BLaER1 treated with 17β-estradiol and CSF1 and Interleukin-3, amounts not matched to agents 10 nM and 100 nM (cell line): ENCODE measurements at regions not wholly inside any gene's neighbourhood (a gene's known extent, or its start where the extent isn't known, plus 50 kb on each side); places are given as distances from the start of the nearest gene placed in this dataset.

Experiments used
- H3K27ac ChIP-seq, 11 experiments: shearing (Covaris generic); formaldehyde crosslinking; 2 replicates each; pipeline ENCODE4 v1.8.1; 2022
- H3K27me3 ChIP-seq, 11 experiments: shearing (Covaris generic); formaldehyde crosslinking; 2 replicates each; pipeline ENCODE4 v1.8.1; 2022
- H3K36me3 ChIP-seq, 11 experiments: shearing (Covaris generic); formaldehyde crosslinking; 2 replicates each; pipeline ENCODE4 v1.8.1; 2022
- H3K4me1 ChIP-seq, 10 experiments: shearing (Covaris generic); formaldehyde crosslinking; 2 replicates each; pipeline ENCODE4 v1.8.1; 2022
- H3K4me2 ChIP-seq, 11 experiments: shearing (Covaris generic); formaldehyde crosslinking; 2 replicates each; pipeline ENCODE4 v1.8.1; 2022
- H3K4me3 ChIP-seq, 10 experiments: shearing (Covaris generic); formaldehyde crosslinking; 2 replicates each; pipeline ENCODE4 v1.8.1; 2022
- H3K9ac ChIP-seq, 11 experiments: shearing (Covaris generic); formaldehyde crosslinking; 2 replicates each; pipeline ENCODE4 v1.8.1; 2022
- H3K9me3 ChIP-seq, 11 experiments: shearing (Covaris generic); formaldehyde crosslinking; replicated peaks in 1 of 11; 2 replicates each; pipeline ENCODE4 v1.8.1; 2022
- H4K20me1 ChIP-seq, 11 experiments: shearing (Covaris generic); formaldehyde crosslinking; 2 replicates each; pipeline ENCODE4 v1.8.1; 2022
- Cebpa-rat ChIP-seq, 11 experiments: shearing (Covaris generic); IDR thresholded peaks; 2 replicates each; pipeline ENCODE4 v1.8.1; 2022

- H4K20me1 ChIP-seq: no peaks in the 10 kb centered on the region
- H3K27ac ChIP-seq: no peak overlapping the region
- no peak overlapping the region for H3K9ac ChIP-seq
- H3K4me1 ChIP-seq: peaks cover 0 to 11% (median 0%) of the 10 kb centered on the region in 10 experiments; a peak in 4 of 20 replicates
- no peaks in the 10 kb centered on the region for H3K9me3 ChIP-seq
- H3K27me3 ChIP-seq: peaks cover 0 to 25% (median 0%) of the 10 kb centered on the region in 11 experiments; a peak in 4 of 22 replicates
- TF ChIP-seq Cebpa-rat (IDR thresholded peaks at IDR 0.05): no peak
- H3K4me3 ChIP-seq: no peak overlapping the region
- H3K4me2 ChIP-seq: peak overlapping the region in 2 of 11 experiments; percentile 3 to 27; a peak in 2 of 22 replicates
- no peaks in the 10 kb centered on the region for H3K36me3 ChIP-seq
Measured at GRCh38 chr2:180652794-180653193, 327.6 kb upstream of the UBE2E3 start.

- no peak overlapping the region for H3K4me2 ChIP-seq
- H3K36me3 ChIP-seq: no peaks in the 10 kb centered on the region
- H4K20me1 ChIP-seq: no peaks in the 10 kb centered on the region
- H3K9ac ChIP-seq: no peak overlapping the region
- peaks cover 0 to 25% (median 0%) of the 10 kb centered on the region in 11 experiments; a peak in 3 of 22 replicates for H3K27me3 ChIP-seq
- no peak overlapping the region for H3K27ac ChIP-seq
- no peaks in the 10 kb centered on the region for H3K9me3 ChIP-seq
- H3K4me3 ChIP-seq: no peak overlapping the region
- peaks cover 0 to 11% (median 0%) of the 10 kb centered on the region in 10 experiments; a peak in 4 of 20 replicates for H3K4me1 ChIP-seq
- peak in 2 of 11 experiments; percentile 64 to 70; a peak in 5 of 22 replicates for TF ChIP-seq Cebpa-rat (IDR thresholded peaks at IDR 0.05)
Measured at GRCh38 chr2:180651596-180651995, 328.8 kb upstream of the UBE2E3 start.

- Histone ChIP-seq H3K4me2 (no peak overlapping the region), H3K27me3 (0 out of 22 replicates have a peak, but pooled peaks cover 0 to 5% (median 0%) of the 10 kb centered on the region in 11 experiments), H3K27ac (no peak overlapping the region), H3K4me1 (peaks cover 0 to 6% (median 0%) of the 10 kb centered on the region in 10 experiments; a peak in 4 of 20 replicates), H3K36me3 (no peaks in the 10 kb centered on the region), H3K9ac (no peak overlapping the region), H3K9me3 (no peaks in the 10 kb centered on the region), H3K4me3 (no peak overlapping the region), H4K20me1 (no peaks in the 10 kb centered on the region)
- no peak for TF ChIP-seq Cebpa-rat (IDR thresholded peaks at IDR 0.05)
Measured at GRCh38 chr2:180647621-180648020, 332.8 kb upstream of the UBE2E3 start.

- no peaks in the 10 kb centered on the region for H3K36me3 ChIP-seq
- no peaks in the 10 kb centered on the region for H4K20me1 ChIP-seq
- H3K4me2 ChIP-seq: no peak overlapping the region
- H3K27me3 ChIP-seq: 0 out of 22 replicates have a peak, but pooled peaks cover 0 to 5% (median 0%) of the 10 kb centered on the region in 11 experiments
- TF ChIP-seq Cebpa-rat (IDR thresholded peaks at IDR 0.05): no peak
- no peak overlapping the region for H3K9ac ChIP-seq
- H3K9me3 ChIP-seq: no peaks in the 10 kb centered on the region
- peaks cover 0 to 2% (median 0%) of the 10 kb centered on the region in 10 experiments; a peak in 2 of 20 replicates for H3K4me1 ChIP-seq
- H3K27ac ChIP-seq: no peak overlapping the region
- no peak overlapping the region for H3K4me3 ChIP-seq
Measured at GRCh38 chr2:180647221-180647620, 333.2 kb upstream of the UBE2E3 start.

DNA sequence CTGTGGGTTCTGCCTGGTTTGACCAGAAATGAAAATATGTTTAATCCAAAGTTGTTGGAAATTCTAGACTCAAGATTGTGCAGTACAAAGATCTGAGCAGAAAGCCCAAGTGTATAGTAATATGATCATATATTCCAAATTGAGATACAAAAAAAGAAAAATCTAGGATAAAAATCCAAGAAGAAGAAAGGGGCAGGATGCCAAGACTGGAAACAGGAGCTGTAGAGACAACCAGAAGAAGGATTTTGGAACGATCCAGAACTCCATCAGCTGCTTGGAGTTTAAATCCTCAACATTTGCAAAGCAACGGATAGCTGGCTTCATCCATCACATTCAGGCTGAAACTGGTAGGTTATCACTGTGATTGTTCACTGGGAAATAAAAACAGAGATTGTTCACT, 333.6 kb upstream of the UBE2E3 start:
- no peaks in the 10 kb centered on the region for H3K4me1 ChIP-seq
- H3K9me3 ChIP-seq: no peaks in the 10 kb centered on the region
- no peaks in the 10 kb centered on the region for H3K36me3 ChIP-seq
- 0 out of 22 replicates have a peak, but pooled peaks cover 0 to 5% (median 0%) of the 10 kb centered on the region in 11 experiments for H3K27me3 ChIP-seq
- H3K4me2 ChIP-seq: no peak overlapping the region
- no peak overlapping the region for H3K4me3 ChIP-seq
- no peaks in the 10 kb centered on the region for H4K20me1 ChIP-seq
- H3K27ac ChIP-seq: no peak overlapping the region
- TF ChIP-seq Cebpa-rat (IDR thresholded peaks at IDR 0.05): no peak
- H3K9ac ChIP-seq: no peak overlapping the region

DNA sequence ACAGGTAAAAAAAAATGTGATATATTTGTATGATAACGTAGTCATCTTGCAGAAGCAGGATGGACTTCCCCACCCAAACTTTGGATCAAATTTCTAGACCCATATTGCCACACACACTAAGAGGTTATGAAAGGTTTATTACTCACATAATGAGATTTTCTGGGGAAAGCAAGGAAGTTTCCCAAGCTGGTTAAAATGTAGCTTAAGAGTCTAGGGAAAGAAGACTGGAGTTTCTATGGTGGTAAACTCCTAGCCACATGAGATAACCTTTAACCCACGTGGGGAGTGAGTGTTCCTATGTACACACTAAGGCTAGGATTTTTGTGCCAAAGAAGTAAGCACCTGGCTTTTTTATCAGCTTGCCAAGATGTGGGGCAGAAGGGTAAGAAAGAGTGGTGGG, 335.7 kb upstream of the UBE2E3 start:
- no peak overlapping the region for H3K4me2 ChIP-seq
- H3K36me3 ChIP-seq: no peaks in the 10 kb centered on the region
- H3K27ac ChIP-seq: no peak overlapping the region
- H3K4me1 ChIP-seq: no peaks in the 10 kb centered on the region
- no peak overlapping the region for H3K9ac ChIP-seq
- no peak overlapping the region for H3K4me3 ChIP-seq
- H3K9me3 ChIP-seq: no peaks in the 10 kb centered on the region
- no peaks in the 10 kb centered on the region for H4K20me1 ChIP-seq
- no peak for TF ChIP-seq Cebpa-rat (IDR thresholded peaks at IDR 0.05)
- H3K27me3 ChIP-seq: no peaks in the 10 kb centered on the region

GRCh38 chr2:180630756-180631155, 349.6 kb upstream of the UBE2E3 start:
- Histone ChIP-seq H3K4me3 (no peak overlapping the region), H3K9me3 (no peaks in the 10 kb centered on the region), H3K27me3 (no peaks in the 10 kb centered on the region), H3K4me1 (no peaks in the 10 kb centered on the region), H3K9ac (no peak overlapping the region), H3K36me3 (no peaks in the 10 kb centered on the region), H4K20me1 (no peaks in the 10 kb centered on the region), H3K27ac (no peak overlapping the region), H3K4me2 (no peak overlapping the region)
- no peak for TF ChIP-seq Cebpa-rat (IDR thresholded peaks at IDR 0.05)

DNA sequence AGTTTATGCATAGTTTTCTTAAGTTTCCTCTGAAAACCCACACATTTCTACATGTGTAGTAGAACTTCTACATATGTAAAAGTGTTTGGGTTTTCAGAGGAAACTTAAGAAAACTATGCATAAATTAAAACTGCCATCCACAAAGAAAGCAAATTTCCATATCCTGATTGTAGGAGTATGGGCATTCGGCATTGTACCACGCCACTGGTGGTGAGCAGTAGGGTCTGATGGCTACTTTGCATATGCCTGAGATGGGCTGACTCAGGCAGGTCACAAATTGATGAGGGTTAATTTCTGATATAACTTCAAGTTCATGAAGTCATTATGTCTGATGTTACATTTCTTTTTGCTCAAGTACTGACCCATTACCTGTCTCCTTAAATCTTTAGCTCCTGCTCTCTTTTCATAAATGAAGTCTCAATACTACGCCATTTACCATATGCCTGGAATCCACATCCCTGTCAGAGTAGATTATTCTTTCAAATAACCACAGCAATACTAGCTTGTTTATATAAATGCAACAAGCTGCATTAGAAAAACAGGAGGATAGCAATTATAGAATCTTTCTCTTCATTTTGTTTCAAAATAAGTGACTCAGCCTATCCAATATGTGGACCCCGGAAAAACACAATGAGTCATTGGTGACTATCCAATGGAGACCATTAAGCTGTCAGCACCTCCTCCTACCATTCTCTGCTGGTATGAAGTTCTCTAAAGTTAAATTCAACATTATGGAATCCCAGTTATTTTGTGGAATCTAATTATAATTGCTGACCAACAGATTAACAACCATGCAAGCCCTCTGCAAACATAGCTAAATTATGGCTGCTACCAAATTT, 355.2 kb upstream of the UBE2E3 start:
- H3K4me2 ChIP-seq: no peak overlapping the region
- TF ChIP-seq Cebpa-rat (IDR thresholded peaks at IDR 0.05): no peak
- no peaks in the 10 kb centered on the region for H3K27me3 ChIP-seq
- H3K4me3 ChIP-seq: no peak overlapping the region
- H3K9ac ChIP-seq: no peak overlapping the region
- H3K4me1 ChIP-seq: 0 out of 20 replicates have a peak, but pooled peaks cover 0 to 4% (median 0%) of the 10 kb centered on the region in 10 experiments
- no peaks in the 10 kb centered on the region for H4K20me1 ChIP-seq
- H3K36me3 ChIP-seq: no peaks in the 10 kb centered on the region
- H3K9me3 ChIP-seq: no peaks in the 10 kb centered on the region
- H3K27ac ChIP-seq: no peak overlapping the region

- Histone ChIP-seq H3K27ac (no peak overlapping the region; a peak in 2 of 22 replicates), H3K9ac (no peak overlapping the region), H3K4me2 (no peak overlapping the region), H4K20me1 (no peaks in the 10 kb centered on the region), H3K4me1 (peaks cover 4 to 14% (median 13%) of the 10 kb centered on the region in 10 experiments; a peak in 18 of 20 replicates), H3K27me3 (no peaks in the 10 kb centered on the region), H3K9me3 (peaks cover 0 to 7% (median 0%) of the 10 kb centered on the region in 11 experiments; a peak in 2 of 22 replicates), H3K36me3 (no peaks in the 10 kb centered on the region), H3K4me3 (no peak overlapping the region)
- TF ChIP-seq Cebpa-rat (IDR thresholded peaks at IDR 0.05): no peak
Measured at GRCh38 chr2:180621941-180622918, 358.2 kb upstream of the UBE2E3 start.
